ENCODE measurements at regions not wholly inside any gene's neighbourhood (a gene's known extent, or its start where the extent isn't known, plus 50 kb on each side); places are given as distances from the start of the nearest gene placed in this dataset.

DNA sequence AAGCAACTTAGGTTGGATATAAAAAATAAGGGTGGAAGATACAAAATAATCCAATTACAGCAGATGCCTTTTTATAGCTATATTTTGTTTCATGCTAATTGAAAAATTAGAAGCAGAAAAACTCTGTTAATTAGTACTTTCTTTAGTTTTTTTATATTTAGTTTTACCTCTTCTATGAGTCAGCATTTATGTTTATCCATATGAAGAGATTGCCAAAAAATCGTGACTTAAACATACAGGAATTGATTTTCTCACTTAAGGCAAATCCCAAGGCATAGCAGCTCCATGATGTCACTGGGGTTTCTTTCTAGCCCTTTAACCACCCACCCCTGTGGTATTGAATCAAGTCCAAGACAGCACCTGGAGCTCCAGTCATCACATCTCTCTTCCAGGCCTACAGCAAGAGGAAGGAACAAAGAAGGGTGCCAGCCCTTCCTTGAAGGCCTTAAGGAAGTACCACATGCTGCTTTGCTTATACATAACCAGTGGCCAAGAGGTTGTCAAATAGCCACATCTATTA, 365.8 kb upstream of the TENM3 start:
- H3K27me3 ChIP-seq (ENCODE audit: insufficient read depth, low read depth) = no peaks in the 10 kb centered on the region
- H3K36me3 ChIP-seq (ENCODE audit: insufficient read depth) = no peaks in the 10 kb centered on the region
- no peaks in the 10 kb centered on the region for H3K4me1 ChIP-seq (ENCODE audit: low read depth, poor library complexity, severe bottlenecking)
- no peak overlapping the region for H3K27ac ChIP-seq
- no peak overlapping the region for H3K4me3 ChIP-seq (IDR thresholded peaks at IDR 0.05; ENCODE audit: insufficient read depth, low read depth, low read length)
- no peak overlapping the region for H3K9ac ChIP-seq
- TF ChIP-seq, protein P1, sequence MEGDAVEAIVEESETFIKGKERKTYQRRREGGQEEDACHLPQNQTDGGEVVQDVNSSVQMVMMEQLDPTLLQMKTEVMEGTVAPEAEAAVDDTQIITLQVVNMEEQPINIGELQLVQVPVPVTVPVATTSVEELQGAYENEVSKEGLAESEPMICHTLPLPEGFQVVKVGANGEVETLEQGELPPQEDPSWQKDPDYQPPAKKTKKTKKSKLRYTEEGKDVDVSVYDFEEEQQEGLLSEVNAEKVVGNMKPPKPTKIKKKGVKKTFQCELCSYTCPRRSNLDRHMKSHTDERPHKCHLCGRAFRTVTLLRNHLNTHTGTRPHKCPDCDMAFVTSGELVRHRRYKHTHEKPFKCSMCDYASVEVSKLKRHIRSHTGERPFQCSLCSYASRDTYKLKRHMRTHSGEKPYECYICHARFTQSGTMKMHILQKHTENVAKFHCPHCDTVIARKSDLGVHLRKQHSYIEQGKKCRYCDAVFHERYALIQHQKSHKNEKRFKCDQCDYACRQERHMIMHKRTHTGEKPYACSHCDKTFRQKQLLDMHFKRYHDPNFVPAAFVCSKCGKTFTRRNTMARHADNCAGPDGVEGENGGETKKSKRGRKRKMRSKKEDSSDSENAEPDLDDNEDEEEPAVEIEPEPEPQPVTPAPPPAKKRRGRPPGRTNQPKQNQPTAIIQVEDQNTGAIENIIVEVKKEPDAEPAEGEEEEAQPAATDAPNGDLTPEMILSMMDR (conservative IDR thresholded peaks at IDR 0.05; ENCODE audit: low read depth, low read length) = no peak
- H3K4me2 ChIP-seq = no peak overlapping the region
- H3K79me2 ChIP-seq (ENCODE audit: insufficient read depth, low read depth) = no peaks in the 10 kb centered on the region
- no peak overlapping the region for H2AFZ ChIP-seq (ENCODE audit: low read depth)
- H4K20me1 ChIP-seq (ENCODE audit: insufficient read depth) = no peaks in the 10 kb centered on the region

DNA sequence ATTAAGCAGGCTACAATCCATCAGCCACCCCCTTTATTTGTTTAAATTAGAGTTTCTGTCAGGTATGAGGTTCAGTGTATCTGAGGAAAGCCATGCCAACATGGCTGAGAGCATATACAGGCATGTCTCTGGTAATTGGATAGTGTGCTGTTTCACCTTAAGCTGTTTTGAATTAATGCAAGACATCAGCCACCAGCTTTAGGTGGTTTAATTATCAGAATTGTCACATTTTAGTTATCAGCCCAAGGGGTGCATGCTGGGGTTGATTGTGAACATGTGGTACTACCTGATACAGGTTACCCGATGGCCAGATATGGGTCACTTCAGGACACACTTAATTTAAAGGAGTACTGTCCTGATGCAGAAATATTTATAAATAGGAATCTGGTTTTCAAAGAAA, 353.2 kb upstream of the TENM3 start:
- H3K4me2 ChIP-seq = no peak overlapping the region

DNA sequence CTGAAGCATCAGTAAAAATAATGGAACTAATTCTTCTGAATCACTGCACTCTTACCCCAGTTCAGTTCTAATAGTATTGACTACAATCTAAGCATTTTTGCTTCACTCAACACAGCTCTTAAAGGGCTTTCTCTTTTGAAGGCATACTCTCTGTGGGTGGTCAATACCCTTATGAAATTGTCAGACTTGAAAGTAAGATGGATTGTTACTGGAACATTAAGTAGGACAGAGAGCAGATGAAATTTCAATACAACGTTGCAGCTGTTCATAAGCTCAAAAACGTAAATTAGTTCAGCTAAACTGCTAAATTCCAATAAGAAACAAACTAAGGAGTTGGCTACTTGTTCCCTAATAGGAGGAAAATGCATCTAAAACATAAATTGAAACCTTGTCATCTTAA, 352.3 kb upstream of the TENM3 start:
- TF ChIP-seq, protein P1 (conservative IDR thresholded peaks at IDR 0.05; ENCODE audit: low read depth, low read length) = no peak
- H4K20me1 ChIP-seq (ENCODE audit: insufficient read depth) = no peaks in the 10 kb centered on the region
- H3K9ac ChIP-seq = no peak overlapping the region
- no peaks in the 10 kb centered on the region for H3K79me2 ChIP-seq (ENCODE audit: insufficient read depth, low read depth)
- H3K27ac ChIP-seq = no peak overlapping the region
- no peaks in the 10 kb centered on the region for H3K4me1 ChIP-seq (ENCODE audit: low read depth, poor library complexity, severe bottlenecking)
- H3K27me3 ChIP-seq (ENCODE audit: insufficient read depth, low read depth) = no peaks in the 10 kb centered on the region
- H3K4me2 ChIP-seq = no peak overlapping the region
- no peak overlapping the region for H3K4me3 ChIP-seq (IDR thresholded peaks at IDR 0.05; ENCODE audit: insufficient read depth, low read depth, low read length)
- no peaks in the 10 kb centered on the region for H3K36me3 ChIP-seq (ENCODE audit: insufficient read depth)
- H2AFZ ChIP-seq (ENCODE audit: low read depth) = no peak overlapping the region

More for the DNA sequence above, 353.2 kb upstream of the TENM3 start:
- Histone ChIP-seq H3K36me3 (ENCODE audit: insufficient read depth) (no peaks in the 10 kb centered on the region), H4K20me1 (ENCODE audit: insufficient read depth) (no peaks in the 10 kb centered on the region), H3K4me1 (ENCODE audit: low read depth, poor library complexity, severe bottlenecking) (no peaks in the 10 kb centered on the region), H2AFZ (ENCODE audit: low read depth) (no peak overlapping the region), H3K27me3 (ENCODE audit: insufficient read depth, low read depth) (no peaks in the 10 kb centered on the region), H3K79me2 (ENCODE audit: insufficient read depth, low read depth) (no peaks in the 10 kb centered on the region), H3K27ac (no peak overlapping the region), H3K4me3 (IDR thresholded peaks at IDR 0.05; ENCODE audit: insufficient read depth, low read depth, low read length) (no peak overlapping the region), H3K9ac (no peak overlapping the region)
- TF ChIP-seq, protein P1 (conservative IDR thresholded peaks at IDR 0.05; ENCODE audit: low read depth, low read length) = no peak

DNA sequence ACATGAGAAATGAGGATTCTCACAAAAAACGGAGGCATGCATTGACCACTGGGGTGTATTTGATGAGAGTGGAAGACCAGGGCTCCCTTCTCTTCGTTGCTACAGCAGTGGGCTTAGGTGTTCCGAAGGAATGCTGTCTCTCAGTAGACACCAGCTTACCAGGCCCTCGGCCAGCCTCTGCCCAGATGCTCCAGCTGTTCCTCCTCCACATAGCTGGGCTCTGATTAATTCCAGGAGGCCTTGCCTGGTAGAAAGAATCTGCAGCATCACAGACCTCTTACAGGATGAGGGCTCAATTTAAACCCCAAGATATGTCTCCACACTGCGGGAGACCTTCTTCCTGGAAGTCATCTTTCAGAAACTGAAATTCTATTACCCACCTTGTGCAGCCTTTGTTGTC, 346.6 kb upstream of the TENM3 start:
- no peaks in the 10 kb centered on the region for H4K20me1 ChIP-seq (ENCODE audit: insufficient read depth)
- H3K4me1 ChIP-seq (ENCODE audit: low read depth, poor library complexity, severe bottlenecking) = no peaks in the 10 kb centered on the region
- TF ChIP-seq, protein P1 (conservative IDR thresholded peaks at IDR 0.05; ENCODE audit: low read depth, low read length) = no peak
- H2AFZ ChIP-seq (ENCODE audit: low read depth) = no peak overlapping the region
- no peak overlapping the region for H3K4me3 ChIP-seq (IDR thresholded peaks at IDR 0.05; ENCODE audit: insufficient read depth, low read depth, low read length)
- H3K27me3 ChIP-seq (ENCODE audit: insufficient read depth, low read depth) = no peaks in the 10 kb centered on the region
- no peak overlapping the region for H3K4me2 ChIP-seq
- H3K36me3 ChIP-seq (ENCODE audit: insufficient read depth) = no peaks in the 10 kb centered on the region
- H3K9ac ChIP-seq = no peak overlapping the region
- H3K79me2 ChIP-seq (ENCODE audit: insufficient read depth, low read depth) = no peaks in the 10 kb centered on the region
- no peak overlapping the region for H3K27ac ChIP-seq

Measured in KMS-11 (cell line).